HG02798 (cell line): ENCODE measurements at regions not wholly inside any gene's neighbourhood (a gene's known extent, or its start where the extent isn't known, plus 50 kb on each side); places are given as distances from the start of the nearest gene placed in this dataset.
A peak's percentile ranks its signal among the peaks of the same experiment; 100 is the strongest.

Experiments used
- ATAC-seq: cut with Tn5 transposase; IDR thresholded peaks from one replicate; pipeline ENCODE4 v1.9.1; 2021; ENCODE audit warnings: mild to moderate bottlenecking; ENCODE audit not compliant: unreplicated experiment, poor library complexity

GRCh38 chr2:23296691-23297090 lies 88.3 kb upstream of the KLHL29 start:
- ATAC-seq: no peak

GRCh38 chr2:23297112-23297511 lies 87.9 kb upstream of the KLHL29 start:
- no peak for ATAC-seq

- no peak for ATAC-seq
Observed at GRCh38 chr2:23298551-23298950, 86.4 kb upstream of the KLHL29 start.

GRCh38 chr2:23299476-23300195 lies 85.3 kb upstream of the KLHL29 start:
- no peak for ATAC-seq

- no peak for ATAC-seq
Observed at GRCh38 chr2:23301136-23301535, 83.8 kb upstream of the KLHL29 start.

GRCh38 chr2:23302591-23302990 lies 82.4 kb upstream of the KLHL29 start:
- ATAC-seq: no peak

GRCh38 chr2:23306401-23306800 lies 78.6 kb upstream of the KLHL29 start:
- ATAC-seq: no peak

- no peak for ATAC-seq
Observed at GRCh38 chr2:23311186-23311585, 73.8 kb upstream of the KLHL29 start.

GRCh38 chr2:23312996-23313606 lies 71.9 kb upstream of the KLHL29 start:
- peak; percentile 77 for ATAC-seq

- ATAC-seq: no peak
Observed at GRCh38 chr2:23314687-23315086, 70.3 kb upstream of the KLHL29 start.

GRCh38 chr2:23320058-23320457 lies 64.9 kb upstream of the KLHL29 start:
- ATAC-seq: no peak

- no peak for ATAC-seq
Observed at GRCh38 chr2:23321751-23322150, 63.2 kb upstream of the KLHL29 start.

- ATAC-seq: no peak
Observed at GRCh38 chr2:23322567-23323197, 62.3 kb upstream of the KLHL29 start.

GRCh38 chr2:23323198-23323916 lies 61.6 kb upstream of the KLHL29 start:
- ATAC-seq: no peak

GRCh38 chr2:23323917-23324680 lies 60.9 kb upstream of the KLHL29 start:
- ATAC-seq: no peak

- ATAC-seq: no peak
Observed at GRCh38 chr2:23326330-23326729, 58.6 kb upstream of the KLHL29 start.

- no peak for ATAC-seq
Observed at GRCh38 chr2:23327416-23327815, 57.6 kb upstream of the KLHL29 start.

- no peak for ATAC-seq
Observed at GRCh38 chr2:23327887-23328286, 57.1 kb upstream of the KLHL29 start.

- ATAC-seq: no peak
Observed at GRCh38 chr2:23330214-23330613, 54.8 kb upstream of the KLHL29 start.
